ENCODE measurements at regions not wholly inside any gene's neighbourhood (a gene's known extent, or its start where the extent isn't known, plus 50 kb on each side); places are given as distances from the start of the nearest gene placed in this dataset.

DNA sequence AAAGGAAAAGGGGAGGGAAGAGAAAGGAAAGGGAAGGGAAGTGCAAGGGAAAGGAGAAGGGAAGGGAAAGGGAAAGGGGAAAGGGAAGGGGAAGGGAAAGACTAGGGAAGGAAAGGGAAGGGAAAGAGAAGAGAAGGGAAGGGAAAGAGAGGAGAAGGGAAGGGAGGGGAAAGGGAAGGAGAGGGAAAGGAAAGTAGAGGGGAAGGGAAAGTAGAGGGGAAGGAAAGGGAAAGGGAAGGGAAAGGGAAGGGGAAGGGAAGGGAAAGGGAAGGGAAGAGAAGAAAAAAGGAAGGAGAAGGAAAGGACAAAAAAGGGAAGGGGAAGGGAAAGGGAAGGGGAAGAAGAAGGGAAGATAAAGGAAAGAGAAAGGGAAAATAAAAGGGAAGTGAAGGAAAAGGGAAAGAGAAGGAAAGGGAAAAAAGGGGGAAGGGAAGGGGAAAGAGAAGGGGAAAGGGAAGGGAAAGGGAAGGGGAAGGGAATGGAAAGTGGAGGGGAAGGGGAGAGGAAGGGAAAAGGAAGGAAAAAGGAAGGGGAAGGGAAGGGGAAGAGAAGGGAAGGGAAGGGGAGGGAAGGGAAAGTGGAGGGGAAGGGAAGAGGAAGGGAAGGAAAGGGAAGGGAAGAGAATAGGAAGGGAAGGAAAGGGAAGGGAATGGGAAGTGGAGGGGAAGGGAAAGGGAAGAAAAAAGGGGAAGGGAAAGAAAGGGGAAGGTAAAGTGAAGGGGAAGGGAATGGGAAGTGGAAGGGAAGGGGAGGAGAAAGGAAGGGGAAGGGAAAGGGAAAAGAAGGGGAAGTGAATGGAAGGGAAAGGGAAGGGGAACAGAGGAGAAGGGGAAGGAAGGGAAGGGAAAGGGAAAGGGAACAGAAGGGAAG, 138.2 kb downstream of the SPATA19 start:
- H4K8ac ChIP-seq (ENCODE audit: low read length) = no peak overlapping the region
- no peak overlapping the region for H3K4me3 ChIP-seq (ENCODE audit: insufficient read depth in 1 of 2, low read depth in 1 of 2, low read length in 2 of 2)
- H2BK12ac ChIP-seq (ENCODE audit: low read length in 2 of 2) = no peak overlapping the region
- H3K27me3 ChIP-seq (ENCODE audit: control insufficient read depth in 1 of 2, insufficient read depth in 1 of 2, low read length in 2 of 2) = no peaks in the 10 kb centered on the region
- no peak overlapping the region for H2AFZ ChIP-seq (ENCODE audit: low read depth, low read length)
- no peak overlapping the region for H3K4ac ChIP-seq (ENCODE audit: low read depth in 1 of 2, low read length in 2 of 2)
- no peaks in the 10 kb centered on the region for H3K9me3 ChIP-seq (ENCODE audit: control insufficient read depth, low read length)
- DNase-seq = no peak
- H2BK15ac ChIP-seq (ENCODE audit: low read depth, poor library complexity, severe bottlenecking) = no peak overlapping the region
- no peaks in the 10 kb centered on the region for H3K36me3 ChIP-seq (ENCODE audit: control insufficient read depth in 1 of 2, insufficient read depth in 2 of 2, low read depth in 1 of 2, low read length in 2 of 2)
- no peak overlapping the region for H2AK5ac ChIP-seq (ENCODE audit: low read length, severe bottlenecking)
- no peak overlapping the region for H3K27ac ChIP-seq (ENCODE audit: low read length, poor library complexity, severe bottlenecking)
- H3K14ac ChIP-seq (ENCODE audit: low read length in 2 of 2) = no peak overlapping the region
- no peak overlapping the region for H2BK120ac ChIP-seq (ENCODE audit: low read depth, low read length)
- no peak overlapping the region for H3K4me2 ChIP-seq (ENCODE audit: low read length, poor library complexity, severe bottlenecking)
- no peak overlapping the region for H4K91ac ChIP-seq (ENCODE audit: low read length)
- H3K18ac ChIP-seq (ENCODE audit: low read depth in 1 of 2, low read length in 2 of 2) = no peak overlapping the region
- no peak overlapping the region for H3K23ac ChIP-seq (ENCODE audit: low read length in 2 of 2)
- no peak overlapping the region for H3K9ac ChIP-seq (ENCODE audit: low read length)
- no peaks in the 10 kb centered on the region for H3K79me1 ChIP-seq (replicated peaks; ENCODE audit: low read length, poor library complexity, severe bottlenecking)
- no peaks in the 10 kb centered on the region for H3K4me1 ChIP-seq (ENCODE audit: control insufficient read depth, insufficient read depth, low read depth, low read length)
- no peak overlapping the region for H2BK5ac ChIP-seq (ENCODE audit: low read depth, low read length, poor library complexity, severe bottlenecking)

DNA sequence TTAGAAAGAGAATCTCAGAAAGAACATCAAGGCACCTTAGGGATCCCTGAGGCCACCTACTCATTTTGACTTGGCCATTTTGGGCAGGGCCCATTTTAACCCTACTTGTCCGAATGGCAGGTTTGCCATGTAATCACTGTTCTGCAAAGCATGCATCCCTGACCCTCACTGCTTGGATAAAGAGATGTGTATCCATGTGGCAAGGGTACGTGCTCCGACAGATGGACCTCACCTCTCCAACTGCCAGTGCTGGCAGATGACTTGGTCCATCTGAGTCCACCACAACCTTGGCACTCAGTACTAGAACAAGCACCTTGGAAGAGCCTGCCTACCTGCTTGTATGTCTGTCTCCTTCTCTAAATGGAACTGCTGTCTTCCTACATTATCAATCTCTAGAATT, 139.4 kb downstream of the SPATA19 start:
- no peak for DNase-seq
- Histone ChIP-seq H3K27ac (ENCODE audit: low read length, poor library complexity, severe bottlenecking) (no peak overlapping the region), H2BK12ac (ENCODE audit: low read length in 2 of 2) (no peak overlapping the region), H3K27me3 (ENCODE audit: control insufficient read depth in 1 of 2, insufficient read depth in 1 of 2, low read length in 2 of 2) (no peaks in the 10 kb centered on the region), H4K91ac (ENCODE audit: low read length) (no peak overlapping the region), H3K4me1 (ENCODE audit: control insufficient read depth, insufficient read depth, low read depth, low read length) (no peaks in the 10 kb centered on the region), H2BK5ac (ENCODE audit: low read depth, low read length, poor library complexity, severe bottlenecking) (no peak overlapping the region), H3K4me2 (ENCODE audit: low read length, poor library complexity, severe bottlenecking) (no peak overlapping the region), H2BK15ac (ENCODE audit: low read depth, poor library complexity, severe bottlenecking) (no peak overlapping the region), H3K4ac (ENCODE audit: low read depth in 1 of 2, low read length in 2 of 2) (no peak overlapping the region), H3K36me3 (ENCODE audit: control insufficient read depth in 1 of 2, insufficient read depth in 2 of 2, low read depth in 1 of 2, low read length in 2 of 2) (no peaks in the 10 kb centered on the region), H3K18ac (ENCODE audit: low read depth in 1 of 2, low read length in 2 of 2) (no peak overlapping the region), H3K9me3 (ENCODE audit: control insufficient read depth, low read length) (no peaks in the 10 kb centered on the region), H3K9ac (ENCODE audit: low read length) (no peak overlapping the region), H2BK120ac (ENCODE audit: low read depth, low read length) (no peak overlapping the region), H2AK5ac (ENCODE audit: low read length, severe bottlenecking) (no peak overlapping the region), H3K23ac (ENCODE audit: low read length in 2 of 2) (no peak overlapping the region), H4K8ac (ENCODE audit: low read length) (no peak overlapping the region), H3K14ac (ENCODE audit: low read length in 2 of 2) (no peak overlapping the region), H3K4me3 (ENCODE audit: insufficient read depth in 1 of 2, low read depth in 1 of 2, low read length in 2 of 2) (no peak overlapping the region), H2AFZ (ENCODE audit: low read depth, low read length) (no peak overlapping the region), H3K79me1 (replicated peaks; ENCODE audit: low read length, poor library complexity, severe bottlenecking) (no peaks in the 10 kb centered on the region)
- WGBS = 67% methylated on average over 3 of the region's 3 CpGs

DNA sequence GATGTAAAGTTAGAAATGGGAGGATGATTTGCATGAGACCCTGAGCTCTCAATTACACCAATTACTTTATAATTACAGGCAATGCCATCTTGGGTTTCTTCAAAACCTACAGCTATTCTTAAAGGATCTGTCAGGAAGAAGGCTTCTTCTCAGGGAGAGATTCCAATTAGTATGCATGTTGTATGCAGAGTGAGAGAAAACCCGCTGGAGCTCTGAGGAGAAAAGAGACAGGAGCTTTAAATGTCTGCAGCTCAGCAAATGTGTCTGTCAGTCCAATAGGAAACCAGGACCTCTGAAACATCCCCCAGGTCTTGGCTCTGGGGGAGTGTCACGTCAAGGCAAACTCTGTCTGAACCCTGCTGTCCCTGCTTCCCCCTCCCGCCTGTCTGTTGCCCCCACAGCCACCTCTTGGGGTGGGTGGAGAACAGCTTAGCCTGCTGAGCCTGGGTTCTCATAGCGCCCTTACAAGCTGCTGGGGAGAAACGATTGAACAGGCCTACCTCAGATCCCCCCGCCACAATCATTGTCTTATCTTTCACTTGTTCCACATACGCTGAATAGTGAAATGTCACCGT, 140.2 kb downstream of the SPATA19 start:
- H2AFZ ChIP-seq (ENCODE audit: low read depth, low read length) = no peak overlapping the region
- no peaks in the 10 kb centered on the region for H3K27me3 ChIP-seq (ENCODE audit: control insufficient read depth in 1 of 2, insufficient read depth in 1 of 2, low read length in 2 of 2)
- H3K14ac ChIP-seq (ENCODE audit: low read length in 2 of 2) = no peak overlapping the region
- no peak overlapping the region for H2BK120ac ChIP-seq (ENCODE audit: low read depth, low read length)
- no peak overlapping the region for H3K4me3 ChIP-seq (ENCODE audit: insufficient read depth in 1 of 2, low read depth in 1 of 2, low read length in 2 of 2)
- H3K27ac ChIP-seq (ENCODE audit: low read length, poor library complexity, severe bottlenecking) = no peak overlapping the region
- 60% methylated on average over 4 of the region's 8 CpGs for WGBS
- H3K36me3 ChIP-seq (ENCODE audit: control insufficient read depth in 1 of 2, insufficient read depth in 2 of 2, low read depth in 1 of 2, low read length in 2 of 2) = no peaks in the 10 kb centered on the region
- no peak for DNase-seq
- no peak overlapping the region for H3K4ac ChIP-seq (ENCODE audit: low read depth in 1 of 2, low read length in 2 of 2)
- H3K18ac ChIP-seq (ENCODE audit: low read depth in 1 of 2, low read length in 2 of 2) = no peak overlapping the region
- H3K4me2 ChIP-seq (ENCODE audit: low read length, poor library complexity, severe bottlenecking) = no peak overlapping the region
- no peak overlapping the region for H4K8ac ChIP-seq (ENCODE audit: low read length)
- no peak overlapping the region for H3K9ac ChIP-seq (ENCODE audit: low read length)
- no peak overlapping the region for H2BK15ac ChIP-seq (ENCODE audit: low read depth, poor library complexity, severe bottlenecking)
- no peak overlapping the region for H2BK12ac ChIP-seq (ENCODE audit: low read length in 2 of 2)
- no peaks in the 10 kb centered on the region for H3K9me3 ChIP-seq (ENCODE audit: control insufficient read depth, low read length)
- no peak overlapping the region for H3K23ac ChIP-seq (ENCODE audit: low read length in 2 of 2)
- H3K4me1 ChIP-seq (ENCODE audit: control insufficient read depth, insufficient read depth, low read depth, low read length) = no peaks in the 10 kb centered on the region
- no peaks in the 10 kb centered on the region for H3K79me1 ChIP-seq (replicated peaks; ENCODE audit: low read length, poor library complexity, severe bottlenecking)
- H2BK5ac ChIP-seq (ENCODE audit: low read depth, low read length, poor library complexity, severe bottlenecking) = no peak overlapping the region
- no peak overlapping the region for H4K91ac ChIP-seq (ENCODE audit: low read length)
- no peak overlapping the region for H2AK5ac ChIP-seq (ENCODE audit: low read length, severe bottlenecking)

DNA sequence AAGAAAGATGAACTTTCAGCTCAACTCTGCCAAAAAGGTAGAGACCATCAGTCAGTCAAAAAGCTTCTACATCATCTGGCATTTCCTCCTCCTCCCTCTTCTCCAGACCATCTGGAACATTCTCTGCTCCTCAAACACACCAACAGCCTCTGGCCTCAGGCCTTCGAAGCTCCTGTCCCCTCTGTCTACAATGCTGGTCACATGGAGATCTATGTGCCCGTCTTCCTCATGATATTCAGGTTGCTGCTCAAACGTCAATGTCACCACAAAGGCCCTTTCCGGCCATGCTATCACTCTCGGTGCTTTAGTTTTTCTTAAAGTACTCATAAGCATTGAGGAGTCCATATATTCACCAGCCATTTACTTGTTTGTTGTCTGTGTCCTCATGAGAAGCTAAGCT, 146.2 kb downstream of the SPATA19 start:
- Histone ChIP-seq H3K36me3 (ENCODE audit: control insufficient read depth in 1 of 2, insufficient read depth in 2 of 2, low read depth in 1 of 2, low read length in 2 of 2) (no peaks in the 10 kb centered on the region), H2BK120ac (ENCODE audit: low read depth, low read length) (no peak overlapping the region), H2BK12ac (ENCODE audit: low read length in 2 of 2) (no peak overlapping the region), H2BK5ac (ENCODE audit: low read depth, low read length, poor library complexity, severe bottlenecking) (no peak overlapping the region), H3K27me3 (ENCODE audit: control insufficient read depth in 1 of 2, insufficient read depth in 1 of 2, low read length in 2 of 2) (no peaks in the 10 kb centered on the region), H3K9me3 (ENCODE audit: control insufficient read depth, low read length) (peaks cover 7% of the 10 kb centered on the region), H3K4ac (ENCODE audit: low read depth in 1 of 2, low read length in 2 of 2) (no peak overlapping the region), H3K14ac (ENCODE audit: low read length in 2 of 2) (no peak overlapping the region), H2AK5ac (ENCODE audit: low read length, severe bottlenecking) (no peak overlapping the region), H3K4me1 (ENCODE audit: control insufficient read depth, insufficient read depth, low read depth, low read length) (no peaks in the 10 kb centered on the region), H3K4me2 (ENCODE audit: low read length, poor library complexity, severe bottlenecking) (no peak overlapping the region), H3K27ac (ENCODE audit: low read length, poor library complexity, severe bottlenecking) (no peak overlapping the region), H3K4me3 (ENCODE audit: insufficient read depth in 1 of 2, low read depth in 1 of 2, low read length in 2 of 2) (no peak overlapping the region), H2AFZ (ENCODE audit: low read depth, low read length) (no peak overlapping the region), H4K91ac (ENCODE audit: low read length) (no peak overlapping the region), H2BK15ac (ENCODE audit: low read depth, poor library complexity, severe bottlenecking) (no peak overlapping the region), H3K79me1 (replicated peaks; ENCODE audit: low read length, poor library complexity, severe bottlenecking) (no peaks in the 10 kb centered on the region), H3K23ac (ENCODE audit: low read length in 2 of 2) (no peak overlapping the region), H3K9ac (ENCODE audit: low read length) (no peak overlapping the region), H3K18ac (ENCODE audit: low read depth in 1 of 2, low read length in 2 of 2) (no peak overlapping the region), H4K8ac (ENCODE audit: low read length) (no peak overlapping the region)
- DNase-seq = no peak
- WGBS = 74% methylated on average over 5 of the region's 5 CpGs

All from mesenchymal stem cell (in vitro differentiated cells and primary cell).